Keratinocyte (primary cell): ENCODE measurements at regions not wholly inside any gene's neighbourhood (a gene's known extent, or its start where the extent isn't known, plus 50 kb on each side); places are given as distances from the start of the nearest gene placed in this dataset.
A peak's percentile ranks its signal among the peaks of the same experiment; 100 is the strongest.

ENCODE experiments used
- DNase-seq: peaks from one replicate; pipeline ENCODE4 v3.0.0-alpha.2; 2011; ENCODE audit warnings: low read depth, missing footprints, low spot score
- FAIRE-seq: peaks from 2 replicates; lab custom pipeline; 2011; peaks lifted over from hg19 to GRCh38; lab: Jason Lieb, UNC
- H2AFZ ChIP-seq: 2 replicates; pipeline ENCODE4 v1.6.0; 2012; ENCODE audit warnings: low read length, control low read depth, inconsistent platforms; ENCODE audit not compliant: control insufficient read depth
- H3K27ac ChIP-seq: 2 replicates; pipeline ENCODE4 v1.5.1; 2011; ENCODE audit warnings: low read length; ENCODE audit not compliant: control insufficient read depth, insufficient read depth
- H3K27me3 ChIP-seq: 3 replicates; pipeline ENCODE4 v1.6.0; 2011; ENCODE audit warnings: low read length; ENCODE audit not compliant: control insufficient read depth, insufficient read depth; ENCODE audit errors: extremely low read depth
- H3K36me3 ChIP-seq, 2 experiments: 2 replicates in 1 of 2; 3 replicates in 1 of 2; pipeline ENCODE4 v1.5.1; 2011; ENCODE audit warnings: low read length in 2 of 2, mild to moderate bottlenecking in 1 of 2; ENCODE audit not compliant: control insufficient read depth in 2 of 2, insufficient read depth in 2 of 2; ENCODE audit errors: extremely low read depth in 1 of 2
- H3K4me1 ChIP-seq: 3 replicates; pipeline ENCODE4 v1.5.1; 2011; ENCODE audit warnings: low read length; ENCODE audit not compliant: control insufficient read depth, insufficient read depth; ENCODE audit errors: extremely low read depth
- H3K4me2 ChIP-seq: 3 replicates; pipeline ENCODE4 v1.6.0; 2011; ENCODE audit warnings: low read depth, low read length; ENCODE audit not compliant: control insufficient read depth, insufficient read depth; ENCODE audit errors: extremely low read depth
- H3K4me3 ChIP-seq, 3 experiments: fragments of 200-600 bp in 1 of 3; sonication (generic) in 1 of 3; 2 replicates in 2 of 3; 3 replicates in 1 of 3; pipeline ENCODE4 v1.5.1; 2011 to 2016; ENCODE audit warnings: low read length in 3 of 3, mild to moderate bottlenecking in 3 of 3, control low read depth in 2 of 3, inconsistent platforms in 1 of 3, low read depth in 1 of 3, mixed read lengths in 1 of 3, mixed run types in 1 of 3, moderate library complexity in 1 of 3; ENCODE audit not compliant: control insufficient read depth in 2 of 3, insufficient read depth in 2 of 3; ENCODE audit errors: extremely low read depth in 1 of 3
- H3K79me2 ChIP-seq: 2 replicates; pipeline ENCODE4 v1.6.0; 2012; ENCODE audit warnings: low read length; ENCODE audit not compliant: control insufficient read depth, insufficient read depth
- H3K9ac ChIP-seq: 3 replicates; pipeline ENCODE4 v1.6.0; 2011; ENCODE audit warnings: low read length; ENCODE audit not compliant: control insufficient read depth, insufficient read depth; ENCODE audit errors: extremely low read depth
- H3K9me1 ChIP-seq: 3 replicates; pipeline ENCODE4 v1.6.0; 2011; ENCODE audit warnings: low read length; ENCODE audit not compliant: control insufficient read depth, insufficient read depth; ENCODE audit errors: extremely low read depth
- H3K9me3 ChIP-seq: 2 replicates; pipeline ENCODE4 v1.5.1; 2012; ENCODE audit warnings: low read depth, low read length; ENCODE audit not compliant: control insufficient read depth
- H4K20me1 ChIP-seq: 3 replicates; pipeline ENCODE4 v1.6.0; 2011; ENCODE audit warnings: low read length; ENCODE audit not compliant: control insufficient read depth, insufficient read depth; ENCODE audit errors: extremely low read depth
- EZH2 ChIP-seq: IDR thresholded peaks from one replicate; pipeline ENCODE4 v1.6.1; 2012; ENCODE audit warnings: inconsistent platforms, mild to moderate bottlenecking, low read length, moderate library complexity
- dilution Hi-C: fragments of 300-500 bp; cut with MboI; formaldehyde crosslinking; loops from one replicate; pipeline ENCODE4 v1.7.0; 2020; ENCODE audit warnings: low sequenced_read_pairs; ENCODE audit not compliant: extremely low pct_ligation_motif_present
- TF ChIP-seq, protein P1 (sequence below), 3 experiments: IDR thresholded peaks in 1 of 3; conservative IDR thresholded peaks in 1 of 3; optimal IDR thresholded peaks in 1 of 3; 2 replicates in 2 of 3; 3 replicates in 1 of 3; pipeline versions ENCODE3 to v1.5.1; 2011; ENCODE audit warnings: low read length in 3 of 3, mild to moderate bottlenecking in 3 of 3, moderate library complexity in 2 of 3, control low read depth in 1 of 3, inconsistent platforms in 1 of 3; ENCODE audit not compliant: insufficient read depth in 2 of 3; ENCODE audit errors: extremely low read depth in 1 of 3

DNA sequence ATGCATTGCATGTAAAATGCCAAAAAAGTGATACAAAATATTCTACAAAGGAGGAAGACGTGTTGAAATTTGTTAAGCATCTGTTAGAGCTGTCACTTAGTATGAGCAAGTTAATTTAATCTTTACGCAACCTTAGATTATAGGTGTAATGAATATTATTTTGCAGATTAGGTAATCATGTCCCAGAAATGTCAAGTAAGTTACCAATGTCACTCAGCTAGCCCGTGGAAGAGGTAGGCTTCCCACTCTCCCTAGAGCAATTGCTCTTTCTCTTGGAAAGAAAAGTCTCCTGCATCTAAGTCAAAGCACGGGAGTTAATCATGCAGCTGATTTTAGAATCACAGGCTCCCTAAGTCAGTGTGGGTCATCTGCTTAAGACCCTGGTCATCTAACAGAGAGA, 830.4 kb upstream of the IGFBP3 start:
- Histone ChIP-seq H3K79me2 (no peaks in the 10 kb centered on the region), H2AFZ (no peak overlapping the region), H3K36me3 (no peaks in the 10 kb centered on the region), H3K27ac (no peak overlapping the region), H4K20me1 (no peaks in the 10 kb centered on the region), H3K27me3 (no peaks in the 10 kb centered on the region), H3K4me2 (no peak overlapping the region), H3K4me3 (no peak overlapping the region), H3K9me3 (no peaks in the 10 kb centered on the region), H3K4me1 (peaks cover 23% of the 10 kb centered on the region), H3K9ac (no peak overlapping the region), H3K9me1 (no peaks in the 10 kb centered on the region)
- FAIRE-seq: no peak
- no peak for DNase-seq
- TF ChIP-seq EZH2: no peak
- TF ChIP-seq, protein P1, sequence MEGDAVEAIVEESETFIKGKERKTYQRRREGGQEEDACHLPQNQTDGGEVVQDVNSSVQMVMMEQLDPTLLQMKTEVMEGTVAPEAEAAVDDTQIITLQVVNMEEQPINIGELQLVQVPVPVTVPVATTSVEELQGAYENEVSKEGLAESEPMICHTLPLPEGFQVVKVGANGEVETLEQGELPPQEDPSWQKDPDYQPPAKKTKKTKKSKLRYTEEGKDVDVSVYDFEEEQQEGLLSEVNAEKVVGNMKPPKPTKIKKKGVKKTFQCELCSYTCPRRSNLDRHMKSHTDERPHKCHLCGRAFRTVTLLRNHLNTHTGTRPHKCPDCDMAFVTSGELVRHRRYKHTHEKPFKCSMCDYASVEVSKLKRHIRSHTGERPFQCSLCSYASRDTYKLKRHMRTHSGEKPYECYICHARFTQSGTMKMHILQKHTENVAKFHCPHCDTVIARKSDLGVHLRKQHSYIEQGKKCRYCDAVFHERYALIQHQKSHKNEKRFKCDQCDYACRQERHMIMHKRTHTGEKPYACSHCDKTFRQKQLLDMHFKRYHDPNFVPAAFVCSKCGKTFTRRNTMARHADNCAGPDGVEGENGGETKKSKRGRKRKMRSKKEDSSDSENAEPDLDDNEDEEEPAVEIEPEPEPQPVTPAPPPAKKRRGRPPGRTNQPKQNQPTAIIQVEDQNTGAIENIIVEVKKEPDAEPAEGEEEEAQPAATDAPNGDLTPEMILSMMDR (optimal IDR thresholded peaks at IDR 0.05 in 1 of 3, IDR thresholded peaks at IDR 0.05 in 1 of 3, conservative IDR thresholded peaks at IDR 0.05 in 1 of 3; ENCODE audit: extremely low read depth in 1 of 3, insufficient read depth in 2 of 3, low read length in 3 of 3): no peak
- dilution Hi-C loops: no loop called here

DNA sequence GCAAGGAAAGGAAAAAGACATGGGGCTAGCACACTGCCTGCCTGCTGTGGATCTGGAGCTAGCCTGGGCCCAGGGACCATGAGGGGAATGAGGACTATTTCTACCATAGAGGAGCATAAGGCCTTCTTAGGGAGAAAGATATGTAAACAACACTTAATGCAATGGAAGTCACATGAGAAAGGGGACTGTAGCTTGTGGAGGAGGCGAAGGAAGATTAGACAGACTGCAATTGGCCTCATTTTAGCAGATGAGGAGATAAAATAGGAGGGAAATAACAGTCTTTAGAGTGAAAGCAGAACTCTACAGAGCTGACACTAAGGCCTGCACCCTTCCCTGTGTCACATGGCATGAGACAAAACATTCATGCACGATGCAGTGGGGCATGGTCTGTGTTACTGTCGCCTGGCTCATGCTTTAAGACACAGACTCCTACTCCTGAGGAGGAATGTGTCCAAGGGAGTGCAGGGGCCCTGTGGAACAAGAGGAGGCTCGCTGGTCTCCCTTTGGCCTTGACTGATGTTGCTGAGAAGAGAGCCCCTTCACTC, 829.3 kb upstream of the IGFBP3 start:
- H3K9me3 ChIP-seq: no peaks in the 10 kb centered on the region
- no peaks in the 10 kb centered on the region for H4K20me1 ChIP-seq
- FAIRE-seq (peak; percentile 34), DNase-seq (no peak)
- H3K4me3 ChIP-seq: no peak overlapping the region
- no peaks in the 10 kb centered on the region for H3K27me3 ChIP-seq
- TF ChIP-seq EZH2: no peak
- TF ChIP-seq, protein P1 (optimal IDR thresholded peaks at IDR 0.05 in 1 of 3, IDR thresholded peaks at IDR 0.05 in 1 of 3, conservative IDR thresholded peaks at IDR 0.05 in 1 of 3; ENCODE audit: extremely low read depth in 1 of 3, insufficient read depth in 2 of 3, low read length in 3 of 3): no peak
- H3K4me1 ChIP-seq: peaks cover 23% of the 10 kb centered on the region
- H3K9ac ChIP-seq: no peak overlapping the region
- dilution Hi-C loops: no loop called here
- H3K27ac ChIP-seq: no peak overlapping the region
- no peaks in the 10 kb centered on the region for H3K79me2 ChIP-seq
- H3K9me1 ChIP-seq: no peaks in the 10 kb centered on the region
- no peaks in the 10 kb centered on the region for H3K36me3 ChIP-seq
- H2AFZ ChIP-seq: no peak overlapping the region
- no peak overlapping the region for H3K4me2 ChIP-seq
